AG09309 (cell line): ENCODE measurements at regions not wholly inside any gene's neighbourhood (a gene's known extent, or its start where the extent isn't known, plus 50 kb on each side); places are given as distances from the start of the nearest gene placed in this dataset.
"Not testable (repeated sequence)": the region's sequence is repeated elsewhere in the genome, so short reads cannot be mapped to it uniquely, and the experiment has no call there.

ENCODE experiments used
- DNase-seq: peaks from one replicate; pipeline ENCODE4 v3.0.0-alpha.2; 2010; ENCODE audit warnings: low read depth
- H3K4me3 ChIP-seq: 2 replicates; pipeline ENCODE4 v1.5.1; 2011; ENCODE audit warnings: mild to moderate bottlenecking, low read depth, low read length, moderate library complexity; ENCODE audit not compliant: control insufficient read depth
- CTCF ChIP-seq: IDR thresholded peaks from 2 replicates; pipeline ENCODE4 v1.5.1; 2011; ENCODE audit warnings: mild to moderate bottlenecking, low read depth, low read length, inconsistent platforms; ENCODE audit not compliant: insufficient read depth, control insufficient read depth; ENCODE audit errors: missing control alignments

GRCh38 chr14:34081101-34081575 lies 130.3 kb upstream of the EGLN3 start:
- TF ChIP-seq CTCF: no peak
- H3K4me3 ChIP-seq: no peak overlapping the region
- no peak for DNase-seq

- not testable (repeated sequence) for H3K4me3 ChIP-seq, DNase-seq
Measured at GRCh38 chr14:34079643-34080042, 128.8 kb upstream of the EGLN3 start.

- DNase-seq: no peak
- TF ChIP-seq CTCF: no peak
- no peak overlapping the region for H3K4me3 ChIP-seq
Measured at GRCh38 chr14:34078117-34078743, 127.4 kb upstream of the EGLN3 start.

GRCh38 chr14:34075826-34076225 lies 125.0 kb upstream of the EGLN3 start:
- no peak for DNase-seq
- no peak overlapping the region for H3K4me3 ChIP-seq
- no peak for TF ChIP-seq CTCF

GRCh38 chr14:34075042-34075744 lies 124.3 kb upstream of the EGLN3 start:
- H3K4me3 ChIP-seq: no peak overlapping the region
- DNase-seq: no peak
- TF ChIP-seq CTCF: no peak

- DNase-seq: no peak
- H3K4me3 ChIP-seq: no peak overlapping the region
- no peak for TF ChIP-seq CTCF
Measured at GRCh38 chr14:34072921-34073320, 122.0 kb upstream of the EGLN3 start.

- no peak overlapping the region for H3K4me3 ChIP-seq
- DNase-seq: no peak
- TF ChIP-seq CTCF: no peak
Measured at GRCh38 chr14:34072401-34072800, 121.5 kb upstream of the EGLN3 start.
